NCI-H510A treated with DMSO at 0.1 percent for 48 hours (cell line): ENCODE measurements at regions not wholly inside any gene's neighbourhood (a gene's known extent, or its start where the extent isn't known, plus 50 kb on each side); places are given as distances from the start of the nearest gene placed in this dataset.
"Not testable (repeated sequence)": the region's sequence is repeated elsewhere in the genome, so short reads cannot be mapped to it uniquely, and the experiment has no call there.

ENCODE experiments used
- DNase-seq: peaks from one replicate; lab custom pipeline; 2025; lab: John Stamatoyannopoulos, UW

GRCh38 chr6:112576423-112576822 lies 229.3 kb downstream of the RFPL4B start:
- no peak for DNase-seq

DNA sequence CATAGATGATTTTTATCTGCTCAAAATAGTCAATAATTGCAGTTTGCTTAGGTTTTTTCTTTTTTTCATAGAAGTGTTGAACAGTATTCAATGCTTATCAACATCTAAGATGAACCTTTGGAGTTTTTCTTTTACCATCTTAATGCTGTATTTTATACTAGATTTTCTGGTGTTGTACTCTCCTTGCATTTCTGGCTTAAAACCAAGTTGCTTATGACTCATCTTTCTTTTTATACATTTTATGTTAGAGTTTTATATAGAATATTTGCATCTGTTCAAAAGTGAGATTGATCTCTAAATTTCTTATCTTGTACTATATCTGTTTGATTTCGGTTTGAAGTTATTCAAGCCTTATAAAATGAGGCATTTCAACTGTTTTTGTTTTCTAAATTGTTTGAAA lies 232.5 kb downstream of the RFPL4B start:
- no peak for DNase-seq

DNA sequence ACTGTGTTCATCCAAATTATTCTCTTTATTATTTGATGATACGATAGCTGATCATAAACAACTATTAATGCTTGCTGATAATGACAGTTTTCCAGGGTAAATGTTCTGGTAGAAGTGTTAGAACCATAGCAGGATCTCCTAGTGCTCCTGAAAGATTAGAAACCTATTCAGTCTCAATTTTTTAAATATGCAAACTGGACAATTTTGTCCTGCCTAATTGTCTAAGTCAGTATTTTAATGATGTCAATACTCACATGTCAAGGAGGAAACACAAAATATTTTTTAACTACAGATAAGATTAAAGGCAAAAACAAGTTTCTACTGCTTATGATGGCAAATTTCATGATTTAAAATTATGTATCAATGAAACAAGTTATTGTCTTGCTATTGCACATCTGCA lies 233.9 kb downstream of the RFPL4B start:
- no peak for DNase-seq

DNA sequence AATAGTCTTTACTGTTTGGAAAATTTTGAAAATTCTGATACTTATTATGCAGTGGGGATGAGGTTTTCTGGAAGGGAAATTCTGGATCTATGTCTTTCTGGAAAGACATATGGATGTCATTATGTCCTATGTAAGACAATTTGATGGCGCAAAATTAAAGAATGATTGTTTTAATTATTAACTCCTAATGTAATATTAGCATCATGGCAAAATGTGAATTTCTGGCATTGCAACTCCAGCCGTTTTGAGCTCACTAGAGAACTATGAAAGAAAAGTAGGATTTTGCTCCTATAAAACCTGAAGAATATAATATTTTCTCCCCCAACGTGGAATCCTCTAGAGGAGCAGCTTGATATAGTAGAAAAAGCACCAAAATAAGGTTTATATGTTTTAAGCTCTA lies 243.2 kb downstream of the RFPL4B start:
- DNase-seq, result no peak

GRCh38 chr6:112591329-112591728 lies 244.2 kb downstream of the RFPL4B start:
- no peak for DNase-seq

- DNase-seq, result no peak
Measured at GRCh38 chr6:112592159-112592558, 245.0 kb downstream of the RFPL4B start.

DNA sequence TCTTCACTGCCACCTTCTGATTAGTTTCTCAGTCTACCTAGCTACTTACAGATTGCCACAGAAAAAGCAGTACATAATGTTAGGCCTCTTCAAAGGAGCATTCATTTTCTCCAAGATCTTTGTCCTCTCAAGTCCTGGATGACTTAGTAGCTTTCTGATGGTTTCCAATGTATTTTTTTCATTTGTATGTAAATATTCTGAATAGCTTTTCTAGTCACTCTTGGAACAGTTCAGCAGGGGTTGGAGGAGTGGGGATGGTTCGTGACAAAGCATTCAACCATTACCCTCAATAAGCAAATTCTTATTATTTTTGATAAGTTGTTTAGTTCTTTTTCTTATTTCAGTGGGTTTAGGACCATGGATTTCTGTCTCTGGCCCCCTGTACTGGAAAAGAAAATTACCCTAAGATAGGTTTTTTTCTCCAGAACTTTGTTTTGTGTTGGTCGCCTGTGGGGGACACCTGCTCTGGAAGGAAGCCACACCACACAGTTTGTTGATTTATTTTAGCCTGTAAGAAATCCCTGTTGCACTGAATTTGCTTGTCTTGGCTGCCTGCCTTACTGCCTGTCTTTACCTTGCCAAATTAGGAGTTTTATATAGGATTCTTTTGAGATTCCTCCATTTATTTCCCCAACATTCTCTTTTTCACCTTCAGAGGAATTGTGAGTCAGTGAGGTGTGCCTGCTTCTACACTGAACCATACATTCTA lies 247.9 kb downstream of the RFPL4B start:
- DNase-seq, result no peak

DNA sequence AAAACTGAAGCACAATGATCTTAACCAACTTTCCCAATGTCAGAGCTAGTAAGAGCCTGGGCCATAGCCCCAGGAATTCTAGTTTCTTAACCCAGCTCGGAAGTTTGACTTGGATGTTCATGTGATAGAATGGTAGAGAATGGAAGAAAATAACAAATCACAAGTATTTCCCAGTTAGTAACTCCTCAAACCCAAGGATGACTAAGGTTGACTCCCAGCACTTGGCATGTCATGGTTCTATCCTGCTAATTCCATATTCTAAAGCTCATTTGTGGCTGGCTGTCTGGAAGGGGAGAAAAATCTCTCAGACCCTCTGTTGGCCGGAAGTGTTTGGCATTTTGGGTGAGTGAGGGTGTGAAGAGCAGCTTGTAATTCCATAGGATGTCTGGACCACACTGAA lies 248.7 kb downstream of the RFPL4B start:
- DNase-seq, result no peak

DNA sequence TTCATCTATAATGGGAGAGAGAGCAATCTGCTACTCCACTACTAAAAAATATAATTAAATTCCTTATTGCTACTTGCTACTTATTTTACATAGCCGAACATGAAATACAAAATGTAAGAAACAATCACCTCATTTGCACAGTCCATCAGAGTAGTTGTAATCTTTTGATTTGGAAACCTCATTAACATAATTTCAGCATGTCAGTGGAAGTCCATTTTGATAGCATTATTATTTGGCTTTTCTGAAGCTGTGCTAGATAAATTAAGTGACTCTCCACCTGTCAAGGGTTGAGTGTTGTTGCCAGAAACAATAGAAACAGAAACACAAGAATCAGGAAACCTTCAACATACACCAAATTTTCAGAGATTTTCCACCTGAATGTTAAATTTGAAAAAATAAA lies 250.0 kb downstream of the RFPL4B start:
- no peak for DNase-seq

GRCh38 chr6:112600168-112600567 lies 253.0 kb downstream of the RFPL4B start:
- DNase-seq, result no peak

GRCh38 chr6:112603726-112604125 lies 256.6 kb downstream of the RFPL4B start:
- no peak for DNase-seq

DNA sequence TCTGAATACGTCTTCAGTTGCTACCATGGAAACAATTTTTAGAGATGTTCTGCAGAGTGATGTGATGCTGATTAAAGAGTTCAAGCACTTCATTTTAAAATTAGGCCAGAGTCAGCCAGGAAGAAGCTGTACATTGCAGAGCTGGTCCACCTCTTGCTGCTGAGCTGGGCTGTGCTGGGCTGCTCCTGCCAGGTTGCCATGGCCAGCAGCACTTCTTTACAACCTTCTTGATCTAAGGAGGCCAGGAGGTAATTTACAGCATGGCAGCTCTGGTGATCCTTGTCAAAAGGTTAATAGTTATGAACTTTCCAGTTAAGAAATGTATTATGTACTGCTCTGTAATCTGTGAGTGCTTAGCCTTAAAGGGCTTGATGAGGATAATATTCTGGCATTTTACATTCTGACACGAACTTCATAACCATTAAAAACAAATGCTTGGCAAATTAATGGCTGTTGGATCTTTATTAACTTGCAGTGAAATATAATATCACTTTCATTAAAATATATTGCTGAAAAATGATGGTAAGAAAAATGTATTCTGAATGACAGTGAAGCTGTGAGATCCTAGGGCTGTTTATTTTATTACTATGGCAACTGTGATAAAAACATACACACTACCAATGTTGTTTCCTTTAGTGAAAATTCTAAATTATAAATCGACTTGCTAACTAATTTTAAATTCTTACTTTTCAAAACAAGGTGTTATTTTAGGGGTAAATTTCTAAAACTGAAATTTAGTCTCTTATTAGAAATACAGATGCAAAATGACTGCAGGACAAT lies 259.7 kb downstream of the RFPL4B start:
- DNase-seq, result no peak

GRCh38 chr6:112608925-112609324 lies 261.8 kb downstream of the RFPL4B start:
- DNase-seq, result not testable (repeated sequence)

DNA sequence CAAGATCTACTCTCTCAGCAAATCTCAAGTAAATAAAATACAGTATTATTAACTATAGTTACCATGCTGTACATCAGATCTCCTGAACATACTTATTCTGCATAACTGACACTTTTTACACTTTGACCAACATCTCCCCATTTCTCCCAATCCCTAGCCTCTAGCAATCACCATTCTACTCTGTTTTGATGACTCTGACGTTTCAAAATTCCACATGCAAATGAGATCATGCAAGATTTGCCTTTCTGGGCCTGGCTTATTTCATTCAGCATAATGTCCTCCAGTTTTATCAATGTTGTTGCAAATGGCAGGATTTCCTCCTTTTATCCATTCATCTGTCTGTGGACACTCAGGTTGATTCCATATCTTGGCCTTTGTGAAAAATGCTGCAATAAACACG lies 266.3 kb downstream of the RFPL4B start:
- DNase-seq, result no peak

- DNase-seq, result no peak
Measured at GRCh38 chr6:112618849-112619248, 271.7 kb downstream of the RFPL4B start.

DNA sequence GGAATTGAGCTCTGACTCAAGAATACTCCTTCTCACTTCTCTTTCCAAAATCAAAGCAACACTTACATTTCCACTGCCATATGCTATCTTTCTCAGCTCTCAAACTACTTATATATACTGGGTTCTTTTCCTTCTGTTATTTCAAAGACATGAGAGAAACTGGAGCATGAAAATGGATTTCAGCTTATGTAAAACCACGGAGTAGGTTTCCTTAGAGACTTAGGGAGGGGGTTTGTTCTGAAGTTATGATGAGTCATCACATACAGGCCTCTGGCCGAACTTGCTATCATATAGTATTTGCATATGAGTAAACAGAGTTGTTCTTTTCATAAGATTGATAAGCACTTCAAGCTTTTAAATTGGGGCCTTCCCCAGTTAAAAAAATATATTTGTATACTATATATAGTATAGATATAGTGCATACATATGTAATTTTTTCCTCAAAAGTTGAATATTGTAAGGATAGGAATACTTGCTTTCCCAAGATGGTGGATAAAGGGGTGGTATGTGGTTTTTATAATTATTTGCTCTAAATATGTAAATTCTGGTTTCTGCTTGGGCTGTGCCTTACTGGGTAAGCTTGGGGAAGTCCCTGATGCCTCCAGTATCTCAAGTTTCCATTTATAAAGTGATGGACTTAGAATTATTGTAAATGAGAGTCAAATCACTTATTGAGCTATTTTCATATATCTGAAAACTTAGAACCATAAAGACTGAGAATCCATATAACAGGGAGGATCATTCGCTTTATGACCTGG lies 273.9 kb downstream of the RFPL4B start:
- DNase-seq, result no peak

DNA sequence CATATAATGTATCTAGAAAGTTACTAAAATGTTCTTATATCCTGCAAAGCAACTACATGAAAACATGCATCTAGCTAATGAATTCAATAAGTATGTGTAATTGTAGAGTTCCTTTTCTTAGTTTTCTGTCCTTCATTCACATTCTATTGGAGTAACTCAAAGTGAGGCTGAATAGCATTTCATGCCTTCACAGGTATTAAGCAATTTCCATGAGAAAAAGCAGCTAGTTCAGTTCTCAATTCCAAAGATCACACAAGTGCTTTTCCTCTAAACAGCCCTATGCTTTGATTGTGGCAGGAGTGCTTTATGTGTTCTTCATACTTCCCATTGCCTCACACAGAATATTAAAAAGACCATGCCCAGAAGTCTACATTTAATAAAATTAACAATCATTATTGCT lies 274.9 kb downstream of the RFPL4B start:
- DNase-seq, result no peak

DNA sequence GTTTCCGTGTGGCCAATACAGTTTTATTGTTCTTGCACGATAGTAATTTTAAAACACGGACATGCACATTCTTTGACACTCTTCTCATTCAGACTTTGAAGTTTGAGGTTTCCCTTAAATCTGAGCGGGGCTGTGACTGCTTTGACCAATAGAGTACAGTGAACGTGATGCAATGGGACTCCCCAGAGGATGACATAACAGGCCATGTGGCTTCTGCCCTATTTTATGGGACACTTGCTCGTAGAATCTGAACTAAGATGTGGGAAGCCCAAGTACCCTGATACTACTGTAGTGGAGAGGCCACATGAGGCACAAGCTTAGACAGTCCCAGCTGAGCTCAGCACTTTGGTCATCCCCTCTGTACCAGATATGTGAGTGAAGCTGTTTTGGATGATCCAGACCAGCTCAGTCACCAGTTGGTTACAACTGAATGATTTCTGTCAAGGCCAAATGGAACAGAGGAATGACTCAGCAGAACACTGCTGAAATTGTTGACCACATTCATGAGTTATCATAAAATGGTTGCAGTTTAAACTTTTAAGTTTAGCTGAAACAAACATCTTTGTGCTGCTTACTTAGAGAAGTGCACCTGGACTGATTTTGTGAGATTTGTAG lies 279.4 kb downstream of the RFPL4B start:
- DNase-seq, result no peak

DNA sequence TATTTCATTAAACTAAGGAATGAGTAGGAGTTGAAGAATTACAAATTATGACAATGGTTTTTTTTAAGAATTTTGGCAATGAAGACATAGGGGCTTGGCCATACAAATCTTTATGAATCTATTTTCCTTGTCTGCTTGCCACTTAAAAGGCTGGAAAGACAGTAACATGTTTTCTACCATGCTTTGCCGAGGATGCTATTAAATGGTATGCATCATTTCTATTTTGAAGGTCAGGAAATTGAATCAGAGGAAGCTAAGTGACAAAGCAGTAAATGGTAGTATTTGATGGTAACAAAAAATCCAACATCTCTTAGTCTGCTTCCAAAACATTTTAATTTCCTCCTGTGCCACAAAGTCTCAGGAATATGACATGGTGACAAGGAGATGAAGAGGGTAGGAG lies 287.2 kb downstream of the RFPL4B start:
- DNase-seq, result no peak

- DNase-seq, result no peak
Measured at GRCh38 chr6:112636650-112637262, 289.6 kb downstream of the RFPL4B start.

- no peak for DNase-seq
Measured at GRCh38 chr6:112639391-112639831, 292.3 kb downstream of the RFPL4B start.

- DNase-seq, result no peak
Measured at GRCh38 chr6:112640891-112641290, 293.8 kb downstream of the RFPL4B start.
